ENCODE measurements at regions not wholly inside any gene's neighbourhood (a gene's known extent, or its start where the extent isn't known, plus 50 kb on each side); places are given as distances from the start of the nearest gene placed in this dataset.

DNA sequence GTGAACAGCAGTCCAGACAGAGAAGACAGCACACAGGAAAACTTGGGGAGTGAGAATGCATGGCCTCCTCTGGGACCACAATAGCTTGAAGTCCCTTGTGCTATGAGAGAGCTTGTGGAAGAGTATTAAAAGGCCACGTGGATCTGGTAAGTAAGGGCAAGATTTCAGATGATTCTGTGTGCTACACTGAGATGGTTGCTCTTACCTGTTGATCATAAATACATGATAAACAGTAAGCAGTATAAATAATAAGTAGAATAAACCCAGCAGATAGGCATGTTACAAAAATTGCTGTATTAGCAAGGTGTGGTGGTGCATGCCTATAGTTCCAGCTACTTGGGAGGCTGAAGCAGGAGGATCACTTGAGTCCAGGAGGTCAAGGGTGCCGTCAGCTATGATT is 150.4 kb upstream of the ZC3H11B start:
- Mint-ChIP-seq H3K27ac (peak overlapping the region in 1 of 7 donors; percentile 50), H3K4me1 (no peaks in the 10 kb centered on the region), H3K4me3 (no peak overlapping the region), H3K9me3 (peaks cover 0 to 4% (median 0%) of the 10 kb centered on the region in 7 donors), H3K36me3 (no peaks in the 10 kb centered on the region), H3K27me3 (ENCODE audit: low read depth in 3 of 3) (peaks cover 0 to 2% (median 0%) of the 10 kb centered on the region in 3 donors)
- intact Hi-C loops (cut with micrococcal nuclease): no loop called here
- Histone ChIP-seq H3K9me3 (replicated peaks in 1 of 2; ENCODE audit: control insufficient read depth in 1 of 2, insufficient read depth in 1 of 2, low read length in 2 of 2) (no peaks in the 10 kb centered on the region), H3K9ac (ENCODE audit: insufficient read depth, low read length, poor library complexity, severe bottlenecking) (no peak overlapping the region), H3K4me1 (ENCODE audit: control insufficient read depth in 1 of 2, insufficient read depth in 2 of 2, low read length in 2 of 2) (no peaks in the 10 kb centered on the region), H3K4me3 (replicated peaks in 1 of 3; ENCODE audit: low read depth in 2 of 3, low read length in 3 of 3) (no peak overlapping the region), H3K27ac (ENCODE audit: low read depth in 1 of 2, low read length in 2 of 2) (no peak overlapping the region), H3K79me2 (ENCODE audit: insufficient read depth, low read length) (no peaks in the 10 kb centered on the region), H3K36me3 (replicated peaks in 1 of 2; ENCODE audit: control insufficient read depth in 1 of 2, insufficient read depth in 2 of 2, low read length in 2 of 2) (no peaks in the 10 kb centered on the region), H2AFZ (ENCODE audit: insufficient read depth, low read depth, low read length, poor library complexity, severe bottlenecking) (no peak overlapping the region), H3K4me2 (replicated peaks; ENCODE audit: extremely low read depth, low read length, poor library complexity, severe bottlenecking) (no peak overlapping the region), H4K20me1 (ENCODE audit: insufficient read depth, low read length) (no peaks in the 10 kb centered on the region), H3K27me3 (ENCODE audit: control insufficient read depth in 2 of 2, insufficient read depth in 2 of 2, low read length in 2 of 2) (no peaks in the 10 kb centered on the region)
- TF ChIP-seq, protein P1, sequence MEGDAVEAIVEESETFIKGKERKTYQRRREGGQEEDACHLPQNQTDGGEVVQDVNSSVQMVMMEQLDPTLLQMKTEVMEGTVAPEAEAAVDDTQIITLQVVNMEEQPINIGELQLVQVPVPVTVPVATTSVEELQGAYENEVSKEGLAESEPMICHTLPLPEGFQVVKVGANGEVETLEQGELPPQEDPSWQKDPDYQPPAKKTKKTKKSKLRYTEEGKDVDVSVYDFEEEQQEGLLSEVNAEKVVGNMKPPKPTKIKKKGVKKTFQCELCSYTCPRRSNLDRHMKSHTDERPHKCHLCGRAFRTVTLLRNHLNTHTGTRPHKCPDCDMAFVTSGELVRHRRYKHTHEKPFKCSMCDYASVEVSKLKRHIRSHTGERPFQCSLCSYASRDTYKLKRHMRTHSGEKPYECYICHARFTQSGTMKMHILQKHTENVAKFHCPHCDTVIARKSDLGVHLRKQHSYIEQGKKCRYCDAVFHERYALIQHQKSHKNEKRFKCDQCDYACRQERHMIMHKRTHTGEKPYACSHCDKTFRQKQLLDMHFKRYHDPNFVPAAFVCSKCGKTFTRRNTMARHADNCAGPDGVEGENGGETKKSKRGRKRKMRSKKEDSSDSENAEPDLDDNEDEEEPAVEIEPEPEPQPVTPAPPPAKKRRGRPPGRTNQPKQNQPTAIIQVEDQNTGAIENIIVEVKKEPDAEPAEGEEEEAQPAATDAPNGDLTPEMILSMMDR (IDR thresholded peaks at IDR 0.05): no peak
- 40% methylated on average over 1 of the region's 2 CpGs for WGBS (ENCODE audit: insufficient coverage)
- no peak for DNase-seq

DNA sequence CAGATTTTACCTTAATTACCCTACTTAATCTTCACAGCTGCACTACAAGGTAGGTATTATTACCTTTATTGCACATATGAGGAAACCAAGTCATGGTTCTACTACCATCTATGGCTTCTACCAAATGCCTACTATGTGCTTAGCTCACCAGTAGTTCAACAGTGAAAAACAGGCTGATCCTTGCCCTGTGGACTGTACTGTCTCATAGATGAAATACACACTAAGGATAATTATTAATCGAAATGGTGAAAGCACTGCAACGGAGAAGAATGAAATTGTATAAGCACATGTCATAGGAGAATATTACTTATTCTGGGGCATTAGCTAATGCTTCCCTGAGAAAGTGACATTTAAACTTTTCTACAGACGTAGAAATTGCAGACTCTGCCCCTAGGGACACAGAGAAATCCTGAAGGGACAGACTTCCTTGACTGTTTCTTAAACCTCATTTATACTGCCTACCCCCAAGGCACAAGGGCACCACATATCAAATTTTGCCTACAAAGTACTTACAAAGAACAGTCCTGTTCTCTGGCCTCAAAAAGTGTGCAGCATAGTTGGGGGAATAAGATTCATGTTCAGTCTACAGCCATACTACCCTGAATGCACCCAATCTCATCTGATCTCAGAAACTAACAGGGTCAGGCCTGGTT is 148.4 kb upstream of the ZC3H11B start:
- TF ChIP-seq, protein P1 (IDR thresholded peaks at IDR 0.05): no peak
- Histone ChIP-seq H3K9ac (ENCODE audit: insufficient read depth, low read length, poor library complexity, severe bottlenecking) (no peak overlapping the region), H3K4me1 (ENCODE audit: control insufficient read depth in 1 of 2, insufficient read depth in 2 of 2, low read length in 2 of 2) (no peaks in the 10 kb centered on the region), H2AFZ (ENCODE audit: insufficient read depth, low read depth, low read length, poor library complexity, severe bottlenecking) (no peak overlapping the region), H3K79me2 (ENCODE audit: insufficient read depth, low read length) (no peaks in the 10 kb centered on the region), H3K36me3 (replicated peaks in 1 of 2; ENCODE audit: control insufficient read depth in 1 of 2, insufficient read depth in 2 of 2, low read length in 2 of 2) (no peaks in the 10 kb centered on the region), H3K9me3 (replicated peaks in 1 of 2; ENCODE audit: control insufficient read depth in 1 of 2, insufficient read depth in 1 of 2, low read length in 2 of 2) (no peaks in the 10 kb centered on the region), H3K4me2 (replicated peaks; ENCODE audit: extremely low read depth, low read length, poor library complexity, severe bottlenecking) (no peak overlapping the region), H3K27me3 (ENCODE audit: control insufficient read depth in 2 of 2, insufficient read depth in 2 of 2, low read length in 2 of 2) (no peaks in the 10 kb centered on the region), H3K4me3 (replicated peaks in 1 of 3; ENCODE audit: low read depth in 2 of 3, low read length in 3 of 3) (no peak overlapping the region), H3K27ac (ENCODE audit: low read depth in 1 of 2, low read length in 2 of 2) (no peak overlapping the region), H4K20me1 (ENCODE audit: insufficient read depth, low read length) (no peaks in the 10 kb centered on the region)
- intact Hi-C loops (cut with micrococcal nuclease): no loop called here
- Mint-ChIP-seq H3K36me3 (no peaks in the 10 kb centered on the region), H3K27ac (no peak overlapping the region), H3K4me1 (no peaks in the 10 kb centered on the region), H3K9me3 (peaks cover 0 to 6% (median 2%) of the 10 kb centered on the region in 7 donors), H3K27me3 (ENCODE audit: low read depth in 3 of 3) (peaks cover 0 to 2% (median 0%) of the 10 kb centered on the region in 3 donors), H3K4me3 (no peak overlapping the region)
- 88% methylated on average over 2 of the region's 3 CpGs for WGBS (ENCODE audit: insufficient coverage)
- DNase-seq: no peak
